22Rv1 (cell line): ENCODE measurements at regions not wholly inside any gene's neighbourhood (a gene's known extent, or its start where the extent isn't known, plus 50 kb on each side); places are given as distances from the start of the nearest gene placed in this dataset.
"Not testable (repeated sequence)": the region's sequence is repeated elsewhere in the genome, so short reads cannot be mapped to it uniquely, and the experiment has no call there.

Experiments used
- H3K27ac ChIP-seq: fragments of 450-650 bp; 2 replicates; pipeline ENCODE4 v1.5.1; 2017
- ZFX ChIP-seq: fragments of 450-650 bp; IDR thresholded peaks from 2 replicates; pipeline ENCODE4 v1.6.1; 2017; ENCODE audit warnings: antibody characterized with exemption, borderline replicate concordance
- TF ChIP-seq, protein P1 (sequence below): fragments of 450-650 bp; IDR thresholded peaks from 2 replicates; pipeline ENCODE4 v1.5.1; 2017; ENCODE audit warnings: mild to moderate bottlenecking

DNA sequence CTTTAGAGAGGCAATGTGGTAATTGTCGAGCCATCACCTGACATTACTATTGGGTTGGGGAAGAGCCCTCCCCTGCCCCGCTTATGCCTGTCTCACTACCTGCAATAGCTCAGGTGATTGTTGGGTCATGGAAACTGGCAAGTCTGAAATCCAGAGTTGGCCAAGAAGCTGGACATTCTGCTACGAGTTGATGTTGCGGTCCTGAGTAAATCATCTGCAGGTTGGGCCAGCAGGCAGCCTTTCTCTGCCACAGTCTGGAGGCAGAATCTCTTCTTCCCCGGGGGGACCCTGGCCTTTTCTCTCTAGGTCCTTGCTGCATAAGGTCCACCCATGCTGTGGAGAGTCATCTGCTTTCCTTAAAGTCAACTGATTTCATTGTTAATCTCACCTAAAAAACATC is 142.4 kb downstream of the THBS2 start:
- no peak overlapping the region for H3K27ac ChIP-seq
- no peak for TF ChIP-seq ZFX
- TF ChIP-seq, protein P1, sequence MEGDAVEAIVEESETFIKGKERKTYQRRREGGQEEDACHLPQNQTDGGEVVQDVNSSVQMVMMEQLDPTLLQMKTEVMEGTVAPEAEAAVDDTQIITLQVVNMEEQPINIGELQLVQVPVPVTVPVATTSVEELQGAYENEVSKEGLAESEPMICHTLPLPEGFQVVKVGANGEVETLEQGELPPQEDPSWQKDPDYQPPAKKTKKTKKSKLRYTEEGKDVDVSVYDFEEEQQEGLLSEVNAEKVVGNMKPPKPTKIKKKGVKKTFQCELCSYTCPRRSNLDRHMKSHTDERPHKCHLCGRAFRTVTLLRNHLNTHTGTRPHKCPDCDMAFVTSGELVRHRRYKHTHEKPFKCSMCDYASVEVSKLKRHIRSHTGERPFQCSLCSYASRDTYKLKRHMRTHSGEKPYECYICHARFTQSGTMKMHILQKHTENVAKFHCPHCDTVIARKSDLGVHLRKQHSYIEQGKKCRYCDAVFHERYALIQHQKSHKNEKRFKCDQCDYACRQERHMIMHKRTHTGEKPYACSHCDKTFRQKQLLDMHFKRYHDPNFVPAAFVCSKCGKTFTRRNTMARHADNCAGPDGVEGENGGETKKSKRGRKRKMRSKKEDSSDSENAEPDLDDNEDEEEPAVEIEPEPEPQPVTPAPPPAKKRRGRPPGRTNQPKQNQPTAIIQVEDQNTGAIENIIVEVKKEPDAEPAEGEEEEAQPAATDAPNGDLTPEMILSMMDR = no peak

DNA sequence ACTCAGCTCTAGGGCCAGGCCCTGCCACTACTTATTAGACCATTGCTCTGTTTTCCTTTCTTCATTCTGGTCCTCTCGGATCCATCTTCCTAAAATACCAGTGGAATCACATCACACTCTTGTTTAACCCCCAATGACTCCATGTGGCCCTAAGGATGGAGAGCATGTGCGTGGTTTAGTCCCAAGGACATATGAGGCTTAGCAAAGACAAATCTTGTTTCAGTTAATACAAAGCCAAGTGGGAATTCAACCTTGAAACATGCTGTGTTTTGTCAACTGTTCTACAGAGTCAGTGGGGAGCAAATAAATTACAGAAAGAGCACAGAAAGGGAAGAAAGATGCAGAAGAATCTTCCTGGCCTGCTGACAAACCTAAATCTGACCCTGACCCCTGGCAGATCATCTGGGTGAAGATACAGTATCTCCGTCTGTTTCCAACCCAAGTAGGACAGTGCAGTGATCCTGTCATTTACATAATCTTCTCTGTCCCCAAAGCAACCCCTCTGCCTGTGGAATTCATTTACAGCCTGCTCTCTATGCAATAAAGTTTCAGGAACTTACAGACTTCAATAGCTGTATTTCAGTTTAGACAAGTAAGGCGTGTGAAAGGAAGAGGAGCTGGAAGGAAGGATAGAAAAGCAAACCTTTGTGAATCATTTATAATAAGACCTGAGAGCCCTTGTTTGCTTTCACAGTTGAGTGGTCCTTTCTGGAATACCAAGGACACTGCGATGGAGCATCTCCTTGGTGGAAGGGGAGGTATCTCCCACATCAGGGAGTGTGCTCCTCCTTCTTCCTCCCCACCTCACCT is 144.0 kb downstream of the THBS2 start:
- H3K27ac ChIP-seq = no peak overlapping the region
- TF ChIP-seq, protein P1 = no peak
- TF ChIP-seq ZFX = no peak

DNA sequence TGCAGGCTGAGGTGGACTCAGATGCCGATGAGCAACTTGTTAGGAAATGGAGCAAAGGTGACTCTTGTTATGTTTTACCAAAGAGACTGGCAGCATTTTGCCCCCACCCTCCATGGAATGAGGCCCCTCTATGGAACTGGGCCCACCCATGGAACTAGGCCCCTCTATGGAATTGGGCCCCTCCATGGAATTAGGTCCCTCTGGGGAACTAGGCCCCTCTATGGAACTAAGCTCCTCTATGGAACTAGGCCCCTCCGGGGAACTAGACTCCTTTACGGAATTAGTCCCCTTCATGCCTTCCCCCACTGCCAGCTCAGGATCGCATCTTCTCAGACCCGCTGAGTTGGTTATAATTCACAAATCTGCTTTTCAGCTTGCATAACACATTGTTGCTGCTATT is 144.9 kb downstream of the THBS2 start:
- TF ChIP-seq, protein P1 = no peak
- TF ChIP-seq ZFX = no peak
- H3K27ac ChIP-seq = no peak overlapping the region

DNA sequence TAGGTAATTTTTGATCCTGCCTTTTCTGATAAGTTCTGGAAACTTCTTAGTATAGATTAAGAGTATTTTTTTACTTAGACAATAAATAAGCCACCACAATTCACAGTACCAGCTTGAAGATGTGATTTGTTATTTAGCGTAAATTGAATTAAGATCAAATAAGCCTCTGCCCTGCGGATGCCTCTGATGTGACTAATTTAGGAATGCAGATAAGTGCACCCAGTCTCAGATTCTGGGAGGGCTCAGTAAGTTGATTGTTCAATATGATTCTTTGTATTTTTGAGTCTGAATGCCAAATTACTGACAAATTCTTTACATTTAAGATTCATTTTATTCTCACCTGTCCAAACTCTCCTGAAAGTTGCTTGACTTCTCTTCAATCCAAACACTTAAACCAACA is 147.5 kb downstream of the THBS2 start:
- H3K27ac ChIP-seq = no peak overlapping the region
- TF ChIP-seq, protein P1 = no peak
- TF ChIP-seq ZFX = no peak

DNA sequence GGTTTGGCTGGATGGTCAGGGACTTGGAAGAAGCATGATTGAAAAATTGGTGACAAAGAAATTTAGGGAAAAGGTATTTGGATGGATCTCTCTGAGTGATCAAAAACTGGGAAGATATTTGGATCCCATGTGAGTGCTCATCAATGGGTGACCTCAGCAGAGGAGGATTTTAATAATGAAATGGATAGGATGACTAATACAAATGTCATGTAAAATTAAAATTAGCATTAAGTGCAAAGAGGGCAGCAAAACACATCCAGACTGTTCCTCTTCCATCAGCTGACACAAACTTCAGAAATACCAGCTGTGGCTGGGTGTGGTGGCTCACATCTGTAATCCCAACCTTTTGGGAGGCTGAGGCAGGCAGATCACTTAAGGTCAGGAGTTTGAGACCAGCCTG is 151.7 kb downstream of the THBS2 start:
- no peak overlapping the region for H3K27ac ChIP-seq
- no peak for TF ChIP-seq ZFX
- TF ChIP-seq, protein P1 = no peak

DNA sequence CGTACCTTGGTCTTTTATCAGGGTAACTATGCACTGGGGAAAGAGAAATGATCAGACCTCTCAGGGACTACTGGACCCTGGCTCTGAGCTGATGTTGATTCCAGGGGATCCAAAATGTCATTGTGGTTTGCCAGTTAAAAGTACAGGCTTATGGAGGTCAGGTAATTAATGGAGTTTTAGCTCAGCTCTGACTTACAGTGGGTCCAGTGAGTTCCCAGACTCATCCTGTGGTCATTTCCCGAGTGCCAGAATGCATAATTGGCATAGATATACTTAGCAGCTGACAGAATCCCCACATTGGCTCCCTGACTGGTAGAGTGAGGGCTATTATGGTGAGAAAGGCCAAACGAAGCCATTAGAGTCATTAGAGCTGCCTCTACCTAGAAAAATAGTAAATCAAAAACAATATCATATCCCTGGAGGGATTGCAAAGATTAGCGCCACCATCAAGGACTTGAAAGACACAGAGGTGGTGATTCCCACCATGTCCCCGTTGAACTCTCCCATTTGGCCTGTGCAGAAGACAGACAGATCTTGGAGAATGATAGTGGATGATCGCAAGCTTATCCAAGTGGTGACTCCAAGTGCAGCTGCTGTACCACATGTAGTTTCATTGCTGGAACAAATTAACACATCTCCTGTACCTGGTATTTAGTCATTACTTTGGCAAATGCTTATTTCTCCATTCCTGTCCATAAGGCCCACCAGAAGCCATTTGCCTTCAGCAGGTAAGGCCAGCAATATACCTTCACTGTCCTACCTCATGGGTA is 152.4 kb downstream of the THBS2 start:
- TF ChIP-seq ZFX = no peak
- no peak overlapping the region for H3K27ac ChIP-seq

DNA sequence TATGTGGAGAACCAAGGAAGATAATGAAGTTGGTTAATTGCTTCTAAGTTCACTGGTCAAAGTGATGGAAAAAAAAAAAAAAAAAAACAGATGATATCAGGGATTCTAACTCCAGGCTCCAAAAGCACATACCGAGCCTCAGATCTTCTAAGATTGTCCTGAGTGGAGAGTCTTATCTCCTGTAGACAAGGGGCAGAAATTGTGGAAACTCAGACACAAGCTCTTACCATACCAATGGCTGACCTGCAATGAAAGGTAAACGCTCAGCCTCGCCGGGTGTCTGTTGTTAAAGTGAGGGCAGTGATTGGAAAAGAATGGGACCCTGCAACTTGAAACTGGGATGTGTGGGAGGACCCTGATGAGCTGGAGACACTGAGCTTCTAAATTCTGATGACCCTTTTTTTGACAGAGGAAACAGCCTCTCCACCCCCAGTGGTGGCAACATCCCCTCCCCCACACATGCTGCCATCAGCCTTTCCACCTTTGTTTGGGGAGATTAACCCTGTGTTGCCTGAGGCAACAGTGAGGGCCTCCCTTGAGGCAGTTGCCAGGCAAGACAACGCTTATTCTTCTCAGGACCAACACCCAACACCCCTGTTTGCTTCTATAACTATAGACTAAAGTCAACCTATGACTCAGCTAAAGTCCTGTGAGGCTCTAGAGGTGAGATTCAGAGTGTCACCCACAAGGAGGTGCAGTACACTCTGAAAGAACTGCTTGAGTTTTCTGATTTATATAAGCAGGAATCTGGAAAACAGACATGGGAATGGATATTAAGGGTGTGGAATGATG is 154.0 kb downstream of the THBS2 start:
- no peak overlapping the region for H3K27ac ChIP-seq
- no peak for TF ChIP-seq ZFX
- TF ChIP-seq, protein P1 = no peak

DNA sequence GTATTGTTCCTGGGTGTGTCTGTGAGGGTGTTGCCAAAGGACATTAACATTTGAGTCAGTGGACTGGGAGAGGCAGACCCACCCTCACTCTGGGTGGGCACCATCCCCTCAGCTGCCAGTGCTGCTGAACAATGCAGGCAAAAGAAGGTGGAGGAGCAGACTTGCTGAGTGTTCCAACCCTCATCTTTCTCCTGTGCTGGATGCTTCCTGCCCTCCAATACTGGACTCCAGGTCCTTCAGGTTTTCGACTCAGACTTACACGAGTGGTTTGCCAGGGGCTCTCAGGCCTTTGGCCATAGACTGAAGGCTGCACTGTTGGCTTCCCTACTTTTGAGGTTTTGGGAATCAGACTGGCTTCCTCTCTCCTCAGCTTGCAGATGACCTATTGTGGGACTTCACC is 155.0 kb downstream of the THBS2 start:
- not testable (repeated sequence) for H3K27ac ChIP-seq
